ENCODE measurements at regions not wholly inside any gene's neighbourhood (a gene's known extent, or its start where the extent isn't known, plus 50 kb on each side); places are given as distances from the start of the nearest gene placed in this dataset.

DNA sequence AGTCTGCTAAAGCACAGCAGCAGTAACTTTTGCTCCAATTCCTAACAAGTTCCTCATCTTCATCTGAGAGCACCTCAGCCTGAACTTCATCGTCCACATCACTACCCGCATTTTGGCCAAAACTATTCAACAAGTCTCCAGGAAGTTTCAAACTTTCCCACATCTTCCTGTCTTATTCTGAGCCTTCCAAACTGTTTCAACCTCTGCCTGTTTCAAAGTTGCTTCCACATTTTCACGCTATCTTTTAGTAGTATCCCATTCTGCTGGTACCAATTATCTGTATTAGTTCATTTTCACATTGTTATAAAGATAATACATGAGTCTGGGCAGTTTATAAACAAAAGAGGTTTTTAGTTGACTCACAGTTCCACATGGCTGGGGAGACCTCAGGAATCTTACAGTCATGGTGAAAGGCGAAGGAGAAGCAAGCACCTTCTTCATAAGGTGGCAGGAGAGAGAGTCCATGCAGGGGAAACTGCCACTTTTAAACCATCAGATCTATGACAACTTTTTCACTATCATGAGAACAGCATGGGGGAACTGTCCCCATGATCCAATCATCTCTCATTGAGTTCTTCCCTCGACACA is 99.4 kb upstream of the GRIK2 start:
- BruUV-seq (replicated peaks), result no TSS peak
- CTCF ChIA-PET, result no interaction called here
- POLR2A ChIA-PET, result no interaction called here
- Mint-ChIP-seq H3K4me3 (ENCODE audit: unreplicated experiment) (no peak overlapping the region), H3K4me1 (ENCODE audit: low read depth, unreplicated experiment) (no peaks in the 10 kb centered on the region), H3K27ac (ENCODE audit: unreplicated experiment) (no peak overlapping the region), H3K9me3 (ENCODE audit: unreplicated experiment) (peaks cover 17% of the 10 kb centered on the region), H3K36me3 (ENCODE audit: insufficient read depth, unreplicated experiment) (no peaks in the 10 kb centered on the region), H3K27me3 (ENCODE audit: insufficient read depth, unreplicated experiment) (no peaks in the 10 kb centered on the region)
- Histone ChIP-seq H3K36me3 (ENCODE audit: control insufficient read depth, insufficient read depth, low read length) (no peaks in the 10 kb centered on the region), H3K4me3 (ENCODE audit: low read depth, low read length) (no peak overlapping the region), H3K4me1 (no peaks in the 10 kb centered on the region), H3K9me3 (no peaks in the 10 kb centered on the region), H3K27me3 (replicated peaks; ENCODE audit: control insufficient read depth, insufficient read depth, low read length) (no peaks in the 10 kb centered on the region)
- intact Hi-C loops (cut with micrococcal nuclease; ENCODE audit: unreplicated experiment), result no loop called here
- no peak for DNase-seq
- TF ChIP-seq CTCF (IDR thresholded peaks at IDR 0.05; ENCODE audit: insufficient read depth in 1 of 2, low read depth in 1 of 2, low read length in 1 of 2, severe bottlenecking in 1 of 2, unreplicated experiment in 1 of 2), result no peak

DNA sequence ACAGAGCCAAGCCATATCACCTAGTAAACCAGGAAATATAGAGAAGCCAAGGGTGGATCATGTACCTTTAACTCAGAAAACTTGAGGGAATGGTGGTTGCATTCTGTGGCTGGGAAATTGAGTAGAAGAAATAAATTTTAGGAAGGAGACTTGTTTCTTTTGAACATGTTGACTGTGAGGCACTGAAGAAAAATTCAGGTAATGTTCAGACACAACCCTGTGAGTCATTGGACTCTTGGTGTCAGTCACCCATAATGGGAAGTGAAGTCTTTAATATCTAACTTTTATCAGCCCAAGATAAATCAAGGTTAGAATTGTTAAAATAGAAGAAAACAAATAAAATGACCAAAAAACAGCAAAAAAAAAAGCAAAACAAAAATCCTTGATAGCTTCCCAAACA is 98.8 kb upstream of the GRIK2 start:
- Mint-ChIP-seq H3K9me3 (ENCODE audit: unreplicated experiment) (peaks cover 17% of the 10 kb centered on the region), H3K4me1 (ENCODE audit: low read depth, unreplicated experiment) (no peaks in the 10 kb centered on the region), H3K27me3 (ENCODE audit: insufficient read depth, unreplicated experiment) (no peaks in the 10 kb centered on the region), H3K27ac (ENCODE audit: unreplicated experiment) (no peak overlapping the region), H3K4me3 (ENCODE audit: unreplicated experiment) (no peak overlapping the region), H3K36me3 (ENCODE audit: insufficient read depth, unreplicated experiment) (no peaks in the 10 kb centered on the region)
- DNase-seq, result no peak
- CTCF ChIA-PET, result no interaction called here
- Histone ChIP-seq H3K36me3 (ENCODE audit: control insufficient read depth, insufficient read depth, low read length) (no peaks in the 10 kb centered on the region), H3K27me3 (replicated peaks; ENCODE audit: control insufficient read depth, insufficient read depth, low read length) (no peaks in the 10 kb centered on the region), H3K4me3 (ENCODE audit: low read depth, low read length) (no peak overlapping the region), H3K9me3 (no peaks in the 10 kb centered on the region), H3K4me1 (no peaks in the 10 kb centered on the region)
- intact Hi-C loops (cut with micrococcal nuclease; ENCODE audit: unreplicated experiment), result no loop called here
- no TSS peak for BruUV-seq (replicated peaks)
- TF ChIP-seq CTCF (IDR thresholded peaks at IDR 0.05; ENCODE audit: insufficient read depth in 1 of 2, low read depth in 1 of 2, low read length in 1 of 2, severe bottlenecking in 1 of 2, unreplicated experiment in 1 of 2), result no peak
- POLR2A ChIA-PET, result no interaction called here

DNA sequence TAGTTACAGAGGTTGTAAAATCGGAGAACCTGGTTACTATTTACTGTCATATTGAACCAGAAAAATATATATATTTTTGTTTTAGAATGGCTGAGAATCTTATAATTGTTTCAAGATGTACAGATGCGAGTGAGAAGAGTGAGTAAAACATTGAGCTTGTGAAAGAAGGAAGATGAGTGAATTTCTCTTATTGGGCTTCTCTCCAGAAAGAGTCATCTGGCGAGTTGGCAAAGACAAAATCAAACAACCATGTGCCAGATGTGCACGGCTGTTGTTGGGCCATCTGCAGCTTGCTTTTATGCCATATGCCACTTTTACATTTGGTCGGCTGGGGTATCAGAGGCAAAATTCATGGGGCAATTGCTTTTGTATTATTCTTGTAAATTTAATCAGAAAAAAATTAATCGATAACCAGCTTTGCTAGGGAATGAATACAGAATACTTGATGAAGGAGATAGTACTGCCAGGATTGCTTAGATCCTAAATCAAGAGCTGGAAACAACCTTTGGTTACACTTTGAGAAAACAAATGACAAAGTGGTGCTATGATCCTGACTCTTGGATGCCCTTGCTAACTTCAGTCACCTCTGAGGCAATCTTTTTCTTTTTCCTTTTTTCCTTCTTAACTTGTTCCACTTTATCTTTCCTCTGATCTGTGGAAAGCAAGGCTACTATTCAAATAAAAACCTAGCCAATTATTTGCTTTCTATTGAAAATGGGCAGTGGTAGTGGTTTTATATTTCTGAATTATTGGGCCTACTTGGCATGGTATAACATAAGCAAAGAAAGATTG is 97.1 kb upstream of the GRIK2 start:
- Histone ChIP-seq H3K4me3 (ENCODE audit: low read depth, low read length) (no peak overlapping the region), H3K27me3 (replicated peaks; ENCODE audit: control insufficient read depth, insufficient read depth, low read length) (no peaks in the 10 kb centered on the region), H3K4me1 (no peaks in the 10 kb centered on the region), H3K9me3 (no peaks in the 10 kb centered on the region), H3K36me3 (ENCODE audit: control insufficient read depth, insufficient read depth, low read length) (no peaks in the 10 kb centered on the region)
- BruUV-seq (replicated peaks), result no TSS peak
- H3K27me3 Mint-ChIP-seq (ENCODE audit: insufficient read depth, unreplicated experiment), result no peaks in the 10 kb centered on the region
- no peak for DNase-seq
- no peak overlapping the region for H3K27ac Mint-ChIP-seq (ENCODE audit: unreplicated experiment)
- no peaks in the 10 kb centered on the region for H3K4me1 Mint-ChIP-seq (ENCODE audit: low read depth, unreplicated experiment)
- H3K9me3 Mint-ChIP-seq (ENCODE audit: unreplicated experiment), result peaks cover 10% of the 10 kb centered on the region
- no peaks in the 10 kb centered on the region for H3K36me3 Mint-ChIP-seq (ENCODE audit: insufficient read depth, unreplicated experiment)
- intact Hi-C loops (cut with micrococcal nuclease; ENCODE audit: unreplicated experiment), result no loop called here
- POLR2A ChIA-PET, result no interaction called here
- CTCF ChIA-PET, result no interaction called here
- TF ChIP-seq CTCF (IDR thresholded peaks at IDR 0.05; ENCODE audit: insufficient read depth in 1 of 2, low read depth in 1 of 2, low read length in 1 of 2, severe bottlenecking in 1 of 2, unreplicated experiment in 1 of 2), result no peak
- H3K4me3 Mint-ChIP-seq (ENCODE audit: unreplicated experiment), result no peak overlapping the region

All from Caco-2 (cell line).